ENCODE measurements at regions not wholly inside any gene's neighbourhood (a gene's known extent, or its start where the extent isn't known, plus 50 kb on each side); places are given as distances from the start of the nearest gene placed in this dataset.

DNA sequence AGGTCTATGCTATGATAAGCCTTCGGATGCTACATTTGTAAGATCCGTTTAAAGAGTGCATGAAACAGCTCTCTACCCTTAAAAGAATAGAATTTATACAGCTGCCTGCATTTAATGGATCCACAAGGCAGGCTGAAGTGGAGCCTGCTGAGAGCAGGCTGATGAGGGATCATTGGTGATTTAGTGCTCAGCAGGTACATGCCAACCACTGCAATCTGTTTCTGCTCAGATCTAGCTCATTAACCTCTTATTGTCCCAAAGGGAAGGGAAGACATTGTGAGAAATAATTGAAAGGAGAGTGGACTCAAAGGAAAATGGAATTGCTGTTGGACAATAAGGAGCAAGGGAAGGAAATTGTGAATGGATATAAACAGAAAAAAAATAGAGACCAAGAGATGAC, 822.6 kb downstream of the TRIB2 start:
- TF ChIP-seq EZH2phosphoT487 (IDR thresholded peaks at IDR 0.05; ENCODE audit: insufficient read depth, low read depth): no peak
- no peak for TF ChIP-seq EZH2 (IDR thresholded peaks at IDR 0.05; ENCODE audit: insufficient read depth, poor library complexity, severe bottlenecking)

All from GM23248 (cell line).